Natural killer cell (primary cell): ENCODE measurements at regions not wholly inside any gene's neighbourhood (a gene's known extent, or its start where the extent isn't known, plus 50 kb on each side); places are given as distances from the start of the nearest gene placed in this dataset.
A peak's percentile ranks its signal among the peaks of the same experiment; 100 is the strongest.
"Not testable (repeated sequence)": the region's sequence is repeated elsewhere in the genome, so short reads cannot be mapped to it uniquely, and the experiment has no call there.

Experiments used
- ATAC-seq, 3 donors: fragments of 150-1000 bp in 2 of 3; fragments of 200-7000 bp in 1 of 3; cut with Tn5 transposase; 1 replicate in 1 of 3; 2 replicates in 2 of 3; pipeline ENCODE4 v1.10.0; 2021; ENCODE audit warnings: mild to moderate bottlenecking in 2 of 3, moderate library complexity in 2 of 3
- DNase-seq, 2 donors: peaks; one replicate each; pipeline versions ENCODE4 v3.0.0 to v3.0.0-alpha.2; 2013 to 2021; ENCODE audit warnings: mixed read lengths in 1 of 2
- H3K27ac ChIP-seq: one replicate; pipeline ENCODE4 v1.5.1; 2013; ENCODE audit warnings: mild to moderate bottlenecking, low read length
- H3K27me3 ChIP-seq: one replicate; pipeline ENCODE4 v1.6.1; 2013; ENCODE audit warnings: low read length; ENCODE audit not compliant: control insufficient read depth, insufficient read depth
- H3K36me3 ChIP-seq: one replicate; pipeline ENCODE4 v1.6.1; 2013; ENCODE audit warnings: low read length; ENCODE audit not compliant: control insufficient read depth, insufficient read depth
- H3K4me1 ChIP-seq: one replicate; pipeline ENCODE4 v1.6.1; 2013; ENCODE audit warnings: low read length; ENCODE audit not compliant: control insufficient read depth, insufficient read depth
- H3K4me3 ChIP-seq: one replicate; pipeline ENCODE4 v1.5.1; 2013; ENCODE audit warnings: low read length
- H3K9me3 ChIP-seq: one replicate; pipeline ENCODE4 v1.6.1; 2013; ENCODE audit warnings: low read length; ENCODE audit not compliant: control insufficient read depth, insufficient read depth
- H3K27ac Mint-ChIP-seq, 2 donors: one replicate each; pipeline ENCODE4 v1.8.0; 2022; ENCODE audit warnings: mild to moderate bottlenecking in 2 of 2, mixed read lengths in 2 of 2, moderate library complexity in 1 of 2
- H3K27me3 Mint-ChIP-seq, 2 donors: one replicate each; pipeline ENCODE4 v1.8.0; 2022; ENCODE audit warnings: low read depth in 2 of 2, mixed read lengths in 2 of 2
- H3K36me3 Mint-ChIP-seq: one replicate; pipeline ENCODE4 v1.8.0; 2022; ENCODE audit warnings: mixed read lengths
- H3K4me1 Mint-ChIP-seq, 2 donors: one replicate each; pipeline ENCODE4 v1.8.0; 2022; ENCODE audit warnings: mixed read lengths in 2 of 2
- H3K4me3 Mint-ChIP-seq: one replicate; pipeline ENCODE4 v1.8.0; 2022; ENCODE audit warnings: mild to moderate bottlenecking, moderate library complexity, mixed read lengths
- H3K9me3 Mint-ChIP-seq, 2 donors: one replicate each; pipeline ENCODE4 v1.8.0; 2022; ENCODE audit warnings: mixed read lengths in 2 of 2
- WGBS: methylation state at CpG from one replicate; pipeline ENCODE4 v1.1.7; 2013; ENCODE audit warnings: missing lambda C conversion rate; ENCODE audit not compliant: insufficient coverage; 5-methylcytosine and 5-hydroxymethylcytosine counted together
- intact Hi-C: fragments of 100-400 bp; cut with micrococcal nuclease; formaldehyde crosslinking; loops from one replicate; pipeline ENCODE4 v1.14.2; 2022
- TF ChIP-seq, protein P1 (sequence below): fragments of 200-600 bp; IDR thresholded peaks from one replicate; pipeline ENCODE4 v1.8.0; 2022; ENCODE audit warnings: antibody characterized with exemption

DNA sequence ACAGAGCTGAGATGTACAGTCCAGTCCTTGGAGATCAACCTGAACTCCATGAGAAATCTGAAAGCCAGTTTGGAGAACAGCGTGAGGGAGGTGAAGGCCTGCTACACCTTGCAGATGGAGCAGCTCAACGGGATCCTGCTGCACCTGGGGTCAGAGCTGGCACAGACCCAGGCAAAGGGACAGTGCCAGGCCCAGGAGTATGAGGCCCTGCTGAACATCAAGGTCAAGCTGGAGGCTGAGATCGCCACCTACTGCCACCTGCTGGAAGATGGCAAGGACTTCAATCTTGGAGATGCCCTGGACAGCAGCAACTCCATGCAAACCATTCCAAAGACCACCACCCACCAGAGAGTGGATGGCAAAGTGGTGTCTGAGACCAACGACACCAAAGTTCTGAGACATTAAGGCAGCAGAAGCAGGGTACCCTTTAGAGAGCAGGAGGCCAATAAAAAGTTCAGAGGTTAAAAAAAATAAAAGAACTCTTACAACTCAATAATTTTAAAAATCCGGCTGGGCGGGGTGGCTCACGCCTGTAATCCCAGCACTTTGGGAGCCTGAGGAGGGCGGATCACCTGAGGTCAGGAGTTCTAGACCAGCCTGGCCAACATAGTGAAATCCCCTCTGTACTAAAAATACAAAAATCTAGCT, 69.9 kb upstream of the RTL6 start:
- WGBS: 66% methylated on average over 8 of the region's 8 CpGs
- H3K36me3 Mint-ChIP-seq: no peaks in the 10 kb centered on the region
- H3K4me1 Mint-ChIP-seq: no peaks in the 10 kb centered on the region
- peaks cover 6 to 8% of the 10 kb centered on the region in 2 donors for H3K27me3 Mint-ChIP-seq
- H3K27ac Mint-ChIP-seq: no peak overlapping the region
- no peak overlapping the region for H3K4me3 Mint-ChIP-seq
- ATAC-seq: no peak
- H3K4me1 ChIP-seq: no peaks in the 10 kb centered on the region
- intact Hi-C loops: loop anchor here (1.0 kb wide), 2 partner anchors 487 to 575 kb away; no protein-coding TSS in a partner anchor
- no peak overlapping the region for H3K27ac ChIP-seq
- DNase-seq: peak; percentile 35 to 72
- H3K9me3 Mint-ChIP-seq: no peaks in the 10 kb centered on the region
- TF ChIP-seq, protein P1, sequence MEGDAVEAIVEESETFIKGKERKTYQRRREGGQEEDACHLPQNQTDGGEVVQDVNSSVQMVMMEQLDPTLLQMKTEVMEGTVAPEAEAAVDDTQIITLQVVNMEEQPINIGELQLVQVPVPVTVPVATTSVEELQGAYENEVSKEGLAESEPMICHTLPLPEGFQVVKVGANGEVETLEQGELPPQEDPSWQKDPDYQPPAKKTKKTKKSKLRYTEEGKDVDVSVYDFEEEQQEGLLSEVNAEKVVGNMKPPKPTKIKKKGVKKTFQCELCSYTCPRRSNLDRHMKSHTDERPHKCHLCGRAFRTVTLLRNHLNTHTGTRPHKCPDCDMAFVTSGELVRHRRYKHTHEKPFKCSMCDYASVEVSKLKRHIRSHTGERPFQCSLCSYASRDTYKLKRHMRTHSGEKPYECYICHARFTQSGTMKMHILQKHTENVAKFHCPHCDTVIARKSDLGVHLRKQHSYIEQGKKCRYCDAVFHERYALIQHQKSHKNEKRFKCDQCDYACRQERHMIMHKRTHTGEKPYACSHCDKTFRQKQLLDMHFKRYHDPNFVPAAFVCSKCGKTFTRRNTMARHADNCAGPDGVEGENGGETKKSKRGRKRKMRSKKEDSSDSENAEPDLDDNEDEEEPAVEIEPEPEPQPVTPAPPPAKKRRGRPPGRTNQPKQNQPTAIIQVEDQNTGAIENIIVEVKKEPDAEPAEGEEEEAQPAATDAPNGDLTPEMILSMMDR: peak; percentile 73
- H3K9me3 ChIP-seq: no peaks in the 10 kb centered on the region
- no peak overlapping the region for H3K4me3 ChIP-seq
- H3K27me3 ChIP-seq: no peaks in the 10 kb centered on the region
- no peaks in the 10 kb centered on the region for H3K36me3 ChIP-seq

DNA sequence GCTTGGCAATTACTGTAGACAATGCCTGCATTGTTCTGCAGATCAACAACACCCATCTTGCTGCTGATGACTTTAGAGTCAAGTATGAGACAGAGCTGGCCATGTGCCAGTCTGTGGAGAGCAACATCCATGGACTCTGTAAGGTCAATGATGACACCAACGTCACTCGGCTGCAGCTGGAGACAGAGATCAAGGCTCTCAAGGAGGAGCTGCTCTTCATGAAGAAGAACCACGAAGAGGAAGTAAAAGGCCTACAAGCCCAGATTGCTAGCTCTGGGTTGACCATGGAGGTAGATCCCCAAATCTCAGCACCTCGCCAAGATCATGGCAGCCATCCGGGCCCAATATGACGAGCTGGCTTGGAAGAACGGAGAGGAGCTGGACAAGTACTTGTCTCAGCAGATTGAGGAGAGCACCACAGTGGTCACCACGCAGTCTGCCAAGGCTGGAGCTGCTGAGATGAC, 69.4 kb upstream of the RTL6 start:
- 81% methylated on average over 8 of the region's 8 CpGs for WGBS
- H3K4me3 Mint-ChIP-seq, ATAC-seq: not testable (repeated sequence)

GRCh38 chr22:44566911-44567310, 68.9 kb upstream of the RTL6 start:
- H3K36me3 ChIP-seq: no peaks in the 10 kb centered on the region
- WGBS: 85% methylated on average over 17 of the region's 17 CpGs
- H3K4me3 Mint-ChIP-seq: no peak overlapping the region
- no peaks in the 10 kb centered on the region for H3K4me1 ChIP-seq
- no peaks in the 10 kb centered on the region for H3K36me3 Mint-ChIP-seq
- H3K9me3 ChIP-seq: no peaks in the 10 kb centered on the region
- TF ChIP-seq, protein P1: no peak
- no peak for ATAC-seq
- no peaks in the 10 kb centered on the region for H3K27me3 ChIP-seq
- no peak overlapping the region for H3K27ac ChIP-seq
- DNase-seq: peak in 1 of 2 donors; percentile 9
- intact Hi-C loops: no loop called here
- no peaks in the 10 kb centered on the region for H3K4me1 Mint-ChIP-seq
- peaks cover 10% of the 10 kb centered on the region in 2 donors for H3K27me3 Mint-ChIP-seq
- no peak overlapping the region for H3K27ac Mint-ChIP-seq
- no peak overlapping the region for H3K4me3 ChIP-seq
- H3K9me3 Mint-ChIP-seq: no peaks in the 10 kb centered on the region

More for the DNA sequence above, 69.4 kb upstream of the RTL6 start:
- H3K4me3 ChIP-seq, H3K36me3 Mint-ChIP-seq, H3K4me1 Mint-ChIP-seq, H3K27ac ChIP-seq, H3K36me3 ChIP-seq, H3K27me3 Mint-ChIP-seq, H3K9me3 Mint-ChIP-seq, intact Hi-C loops, H3K27ac Mint-ChIP-seq, H3K27me3 ChIP-seq, DNase-seq, H3K9me3 ChIP-seq, H3K4me1 ChIP-seq: not testable (repeated sequence)

GRCh38 chr22:44562651-44563050, 64.6 kb upstream of the RTL6 start:
- H3K27me3 Mint-ChIP-seq: peaks cover 9 to 21% of the 10 kb centered on the region in 2 donors
- H3K4me1 Mint-ChIP-seq, ATAC-seq, H3K4me3 ChIP-seq, H3K4me1 ChIP-seq, H3K27ac ChIP-seq, H3K27me3 ChIP-seq, H3K9me3 ChIP-seq, H3K4me3 Mint-ChIP-seq, H3K9me3 Mint-ChIP-seq, H3K27ac Mint-ChIP-seq, H3K36me3 Mint-ChIP-seq, H3K36me3 ChIP-seq, intact Hi-C loops, DNase-seq: not testable (repeated sequence)
- 94% methylated on average over 6 of the region's 7 CpGs for WGBS
